ENCODE measurements at regions not wholly inside any gene's neighbourhood (a gene's known extent, or its start where the extent isn't known, plus 50 kb on each side); places are given as distances from the start of the nearest gene placed in this dataset.

GRCh38 chr10:61304746-61305145 is 148.4 kb downstream of the TMEM26 start:
- no peak for TF ChIP-seq CTCF (IDR thresholded peaks at IDR 0.05)
- TF ChIP-seq MLX (CRISPR knock-in tag; IDR thresholded peaks at IDR 0.05): no peak
- no peak for TF ChIP-seq FOXP1 (CRISPR knock-in tag; IDR thresholded peaks at IDR 0.05; ENCODE audit: borderline replicate concordance)
- TF ChIP-seq TEAD1 (CRISPR knock-in tag; IDR thresholded peaks at IDR 0.05): no peak
- TF ChIP-seq ZNF138 (CRISPR knock-in tag; conservative IDR thresholded peaks at IDR 0.05): no peak
- TF ChIP-seq, protein P1, sequence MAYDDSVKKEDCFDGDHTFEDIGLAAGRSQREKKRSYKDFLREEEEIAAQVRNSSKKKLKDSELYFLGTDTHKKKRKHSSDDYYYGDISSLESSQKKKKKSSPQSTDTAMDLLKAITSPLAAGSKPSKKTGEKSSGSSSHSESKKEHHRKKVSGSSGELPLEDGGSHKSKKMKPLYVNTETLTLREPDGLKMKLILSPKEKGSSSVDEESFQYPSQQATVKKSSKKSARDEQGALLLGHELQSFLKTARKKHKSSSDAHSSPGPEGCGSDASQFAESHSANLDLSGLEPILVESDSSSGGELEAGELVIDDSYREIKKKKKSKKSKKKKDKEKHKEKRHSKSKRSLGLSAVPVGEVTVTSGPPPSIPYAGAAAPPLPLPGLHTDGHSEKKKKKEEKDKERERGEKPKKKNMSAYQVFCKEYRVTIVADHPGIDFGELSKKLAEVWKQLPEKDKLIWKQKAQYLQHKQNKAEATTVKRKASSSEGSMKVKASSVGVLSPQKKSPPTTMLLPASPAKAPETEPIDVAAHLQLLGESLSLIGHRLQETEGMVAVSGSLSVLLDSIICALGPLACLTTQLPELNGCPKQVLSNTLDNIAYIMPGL (CRISPR knock-in tag; IDR thresholded peaks at IDR 0.05): no peak
- no peak for TF ChIP-seq IRF1 (CRISPR knock-in tag; IDR thresholded peaks at IDR 0.05)
- TF ChIP-seq ZNF423 (CRISPR knock-in tag; IDR thresholded peaks at IDR 0.05): no peak
- TF ChIP-seq, protein P2, sequence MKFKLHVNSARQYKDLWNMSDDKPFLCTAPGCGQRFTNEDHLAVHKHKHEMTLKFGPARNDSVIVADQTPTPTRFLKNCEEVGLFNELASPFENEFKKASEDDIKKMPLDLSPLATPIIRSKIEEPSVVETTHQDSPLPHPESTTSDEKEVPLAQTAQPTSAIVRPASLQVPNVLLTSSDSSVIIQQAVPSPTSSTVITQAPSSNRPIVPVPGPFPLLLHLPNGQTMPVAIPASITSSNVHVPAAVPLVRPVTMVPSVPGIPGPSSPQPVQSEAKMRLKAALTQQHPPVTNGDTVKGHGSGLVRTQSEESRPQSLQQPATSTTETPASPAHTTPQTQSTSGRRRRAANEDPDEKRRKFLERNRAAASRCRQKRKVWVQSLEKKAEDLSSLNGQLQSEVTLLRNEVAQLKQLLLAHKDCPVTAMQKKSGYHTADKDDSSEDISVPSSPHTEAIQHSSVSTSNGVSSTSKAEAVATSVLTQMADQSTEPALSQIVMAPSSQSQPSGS (CRISPR knock-in tag; IDR thresholded peaks at IDR 0.05; ENCODE audit: borderline replicate concordance, low read depth): no peak
- TF ChIP-seq NR2C2 (CRISPR knock-in tag; IDR thresholded peaks at IDR 0.05): no peak
